ENCODE measurements at regions not wholly inside any gene's neighbourhood (a gene's known extent, or its start where the extent isn't known, plus 50 kb on each side); places are given as distances from the start of the nearest gene placed in this dataset.
"Not testable (repeated sequence)": the region's sequence is repeated elsewhere in the genome, so short reads cannot be mapped to it uniquely, and the experiment has no call there.

DNA sequence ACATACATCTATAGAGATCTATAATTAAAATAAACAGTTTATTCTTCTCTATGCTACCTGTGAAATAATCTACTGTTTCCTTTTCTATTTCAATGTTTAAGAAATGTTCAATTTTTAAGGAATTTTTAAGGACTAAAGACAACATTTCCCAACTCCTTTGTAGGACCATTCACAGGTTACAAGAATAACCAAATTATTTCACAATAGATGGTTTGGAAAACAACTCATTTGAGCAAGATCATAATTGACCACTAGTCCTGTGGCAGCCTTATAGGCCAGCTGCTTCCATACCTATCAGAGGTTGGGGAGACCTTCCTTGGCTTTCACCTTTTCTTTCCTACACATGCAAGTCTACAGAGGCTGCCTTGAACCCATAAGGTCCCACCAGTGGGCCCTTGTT lies 193.7 kb downstream of the TTC39B start:
- no peak for DNase-seq

DNA sequence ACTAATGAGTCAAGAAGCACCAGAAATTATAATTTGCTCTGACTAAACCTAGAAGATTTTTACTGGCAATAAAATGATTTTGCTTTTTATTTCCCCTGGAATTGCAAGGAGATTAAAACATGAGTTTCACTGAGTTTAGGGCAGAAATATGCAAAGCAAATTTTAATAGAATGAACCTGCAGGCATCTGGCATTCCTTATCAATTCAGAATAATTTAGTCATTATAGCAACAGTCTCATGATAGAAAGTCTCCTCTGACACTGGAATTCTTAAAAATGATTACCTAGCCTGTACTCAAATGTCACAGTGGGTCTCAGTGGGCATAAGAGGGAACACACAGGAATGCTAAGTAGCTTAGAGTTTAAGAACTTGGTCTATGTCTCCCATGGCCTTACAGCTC lies 195.9 kb downstream of the TTC39B start:
- DNase-seq: no peak

DNA sequence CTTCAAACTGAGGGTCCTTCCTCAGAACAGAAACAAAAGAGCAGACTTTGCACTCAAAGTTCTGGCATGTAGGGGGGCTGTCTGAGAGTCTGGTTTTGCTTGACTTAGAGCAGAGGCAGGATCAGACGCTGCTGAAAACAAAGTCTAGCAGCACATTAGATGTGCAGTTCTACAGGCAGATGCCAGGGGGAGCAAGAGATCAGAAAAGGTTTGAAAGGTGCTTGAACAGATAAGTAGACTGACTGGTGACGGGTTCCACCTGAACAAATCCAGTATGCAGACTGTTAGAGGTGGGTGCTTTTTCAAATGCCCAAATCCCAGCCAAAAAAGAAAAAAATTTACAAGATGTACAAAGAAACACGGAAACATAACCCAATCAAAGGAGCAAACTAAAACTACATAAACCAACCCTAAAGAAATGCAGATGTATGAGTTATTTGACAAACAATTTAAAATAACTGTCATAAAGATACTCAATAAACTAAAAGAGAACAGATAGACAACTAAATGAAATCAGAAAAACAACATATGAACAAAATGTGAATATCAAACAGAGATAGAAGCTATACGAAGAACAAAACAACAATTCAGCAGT lies 194.7 kb upstream of the FREM1 start:
- peak; percentile 16 to 57 for DNase-seq

DNA sequence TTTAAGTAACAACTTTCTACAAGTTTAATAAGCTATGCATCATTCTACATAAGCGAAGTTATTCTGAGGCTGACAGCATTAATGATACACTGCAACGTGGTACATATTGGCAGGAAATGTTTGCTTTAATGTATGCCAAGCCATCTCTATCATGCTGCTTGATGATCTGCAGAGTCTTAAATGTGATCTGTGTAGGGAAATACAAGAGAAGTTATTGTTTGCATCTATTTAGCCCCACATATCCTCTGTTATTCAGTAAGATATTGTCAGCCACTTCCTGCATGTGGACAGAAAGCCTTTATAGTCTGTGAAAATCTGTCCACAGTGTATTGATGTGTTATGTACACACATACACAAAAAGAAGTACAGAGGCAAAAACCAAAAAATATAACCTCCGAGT lies 193.1 kb upstream of the FREM1 start:
- no peak for DNase-seq

DNA sequence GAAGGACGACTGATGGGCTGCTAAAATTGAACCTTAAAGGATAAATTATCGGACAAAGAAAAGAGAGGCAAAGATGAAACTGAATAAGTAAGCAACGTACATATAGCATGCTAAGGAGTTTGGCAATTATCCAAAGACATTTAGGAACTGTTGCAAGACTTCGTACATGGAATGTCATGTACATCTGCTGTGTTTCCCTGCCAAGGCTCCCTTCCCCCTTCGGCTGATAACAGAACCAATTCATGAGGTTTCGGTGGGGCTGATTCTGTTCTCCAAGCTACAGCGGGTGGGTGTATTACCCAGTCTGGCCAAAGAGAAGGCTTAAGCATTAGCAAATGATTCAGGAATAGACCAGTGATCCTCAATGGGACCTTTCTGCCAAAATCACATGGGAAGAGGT lies 190.9 kb upstream of the FREM1 start:
- no peak for DNase-seq

DNA sequence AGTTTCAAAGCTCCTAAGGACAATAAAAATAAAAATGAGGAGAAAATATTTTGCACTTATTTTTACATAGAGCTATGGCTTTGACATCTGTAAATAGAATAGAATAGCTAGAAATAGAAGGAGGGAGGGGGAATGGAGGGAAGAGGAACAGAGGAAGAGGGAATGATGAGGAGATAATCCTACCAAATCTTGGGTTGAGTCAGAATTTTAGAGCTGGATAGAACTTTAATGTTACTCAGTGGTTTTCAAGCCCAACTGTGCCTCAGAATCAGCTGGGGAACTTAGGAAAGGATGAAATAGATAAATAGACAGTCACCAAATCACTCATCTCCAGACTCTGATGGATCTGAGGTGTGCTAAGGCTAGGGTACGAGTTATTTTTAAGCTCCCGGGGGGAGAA lies 190.3 kb upstream of the FREM1 start:
- no peak for DNase-seq

DNA sequence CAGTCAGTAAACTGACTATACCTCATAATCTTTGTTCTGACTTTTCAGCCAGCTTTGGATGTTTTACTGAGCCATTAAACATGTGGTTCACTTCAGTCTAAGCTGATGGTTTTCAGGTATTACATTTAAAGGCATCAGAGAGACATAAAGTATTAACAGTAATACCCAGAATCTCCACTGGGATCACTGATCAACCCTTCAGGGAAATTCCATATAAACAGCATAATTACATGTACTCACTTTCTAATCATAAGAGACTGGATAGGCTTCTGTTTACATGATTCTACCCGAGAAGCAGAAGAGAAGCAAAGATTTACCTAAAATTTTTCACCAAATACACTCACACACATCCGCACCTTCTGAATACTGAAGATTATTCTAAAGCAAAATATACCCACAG lies 186.7 kb upstream of the FREM1 start:
- no peak for DNase-seq

DNA sequence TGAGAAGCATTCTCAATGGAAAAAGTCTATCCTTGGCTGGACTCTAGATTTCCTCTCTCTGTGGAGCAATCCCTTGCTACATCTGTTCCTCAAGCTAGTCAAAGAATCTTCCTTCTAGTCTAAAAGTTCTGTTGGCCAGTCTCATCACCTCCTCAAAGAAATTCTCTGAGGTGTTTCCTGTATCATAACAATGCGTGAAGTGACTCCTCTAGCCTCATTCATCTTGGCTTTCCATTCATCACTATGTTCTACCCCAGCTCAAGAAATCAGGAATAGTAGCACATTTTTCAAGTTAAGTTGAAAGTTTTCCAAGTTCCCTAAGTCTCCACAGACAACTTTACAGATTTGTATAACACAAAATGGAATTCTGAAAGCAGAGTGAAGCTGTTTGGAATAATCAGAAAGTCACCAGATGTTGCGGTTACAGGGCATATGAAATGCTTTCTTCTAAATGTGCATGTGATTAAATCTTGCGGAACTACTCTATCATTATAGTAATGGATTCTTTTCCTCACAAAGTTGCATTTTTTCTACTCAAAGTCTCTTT lies 176.6 kb upstream of the FREM1 start:
- no peak for DNase-seq

DNA sequence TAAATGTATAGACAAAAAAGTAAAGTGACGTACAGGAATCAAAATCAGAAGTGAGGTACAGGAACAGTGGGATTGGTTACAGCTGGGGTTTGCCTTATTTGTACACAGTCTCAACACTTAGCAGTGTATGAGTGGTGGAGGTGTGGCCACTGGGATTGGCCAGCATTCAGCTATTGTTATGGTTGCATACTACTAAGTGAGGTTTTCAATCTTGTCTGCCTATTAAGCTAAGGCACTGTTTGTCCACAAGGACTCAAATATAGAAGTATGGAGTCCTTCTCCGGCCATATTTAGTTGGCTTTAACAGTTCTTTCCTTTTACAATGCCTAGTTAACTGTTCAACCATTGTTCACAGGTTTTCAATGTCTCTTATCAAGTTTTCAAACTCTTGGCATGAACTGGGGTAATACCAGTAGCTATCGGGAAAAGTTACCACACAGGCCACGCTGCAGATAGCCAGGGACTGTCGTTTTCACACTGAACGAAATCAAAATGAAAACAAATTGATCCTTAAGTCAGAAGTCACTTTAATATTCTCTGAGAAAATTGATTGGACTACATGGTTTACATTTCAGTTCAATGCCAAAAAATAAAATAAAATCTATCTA lies 176.0 kb upstream of the FREM1 start:
- DNase-seq: no peak

DNA sequence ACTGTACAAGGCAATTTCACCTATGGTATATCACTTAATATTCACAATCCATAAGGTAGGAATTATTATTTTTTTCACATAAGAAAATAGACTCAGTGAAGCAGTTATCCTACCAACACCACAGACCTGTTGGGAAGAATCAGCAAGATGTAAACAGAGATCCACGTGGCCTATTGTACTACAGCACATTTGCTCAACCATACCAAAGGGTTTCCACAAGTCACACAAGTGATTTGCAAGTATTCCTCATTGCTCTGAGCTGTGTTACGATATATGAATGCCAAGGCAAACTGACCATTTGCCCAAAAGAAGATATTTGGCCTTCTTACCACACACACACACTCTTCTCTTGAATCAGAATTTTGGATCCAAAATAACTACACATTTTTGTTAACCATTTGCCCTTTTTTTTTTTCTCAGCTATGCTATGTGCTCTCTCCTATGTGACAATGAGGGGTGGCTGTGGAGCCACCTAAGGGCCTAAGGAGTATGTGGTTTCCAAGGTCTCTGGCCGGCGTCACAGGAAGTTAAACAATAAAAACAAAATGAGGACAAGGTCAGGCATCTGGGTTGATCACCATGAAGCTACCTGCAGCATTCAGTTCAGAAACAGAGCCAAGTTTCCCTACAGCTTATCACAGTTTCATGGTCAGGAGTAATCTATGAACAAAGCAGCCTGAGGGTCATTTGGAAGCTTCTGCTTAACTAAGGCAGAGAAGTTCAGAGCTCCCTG lies 171.0 kb upstream of the FREM1 start:
- no peak for DNase-seq

DNA sequence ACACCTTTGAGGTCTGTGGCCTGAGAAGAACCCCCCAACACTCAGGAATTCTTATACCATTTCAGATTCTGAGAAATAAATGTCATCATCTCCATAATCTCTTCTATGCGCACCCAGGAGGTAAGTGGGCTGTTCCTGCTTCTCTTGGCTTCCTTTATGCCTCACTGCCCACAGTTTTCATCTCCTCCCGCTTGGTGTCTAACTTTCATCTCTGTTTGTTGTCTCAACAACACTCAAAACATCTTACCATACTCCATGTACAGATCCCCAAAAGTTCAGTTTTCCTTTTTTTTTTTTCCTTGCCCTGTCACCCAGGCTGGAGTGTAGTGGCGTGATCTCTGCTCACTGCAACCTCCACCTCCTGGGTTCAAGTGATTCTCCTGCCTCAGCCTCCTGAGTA lies 170.2 kb upstream of the FREM1 start:
- no peak for DNase-seq

DNA sequence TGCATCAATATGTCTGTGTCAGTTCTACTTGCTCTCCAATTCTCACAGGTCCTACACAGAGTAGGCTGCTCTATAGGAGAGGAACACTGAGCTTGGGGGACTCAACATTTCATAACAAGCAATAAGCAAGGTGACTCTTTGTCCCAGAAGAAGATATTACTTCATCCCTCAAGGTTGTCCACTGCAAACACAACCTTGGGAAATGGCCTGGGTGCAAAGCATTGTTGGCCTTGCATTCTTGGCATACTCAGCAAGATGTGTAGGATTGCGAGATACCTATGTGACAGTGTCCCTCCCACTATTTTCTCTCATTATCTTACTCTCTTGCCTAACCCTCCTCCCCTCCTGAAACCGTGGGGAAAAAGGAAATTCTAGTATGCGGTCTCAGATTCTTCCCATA lies 169.8 kb upstream of the FREM1 start:
- no peak for DNase-seq

DNA sequence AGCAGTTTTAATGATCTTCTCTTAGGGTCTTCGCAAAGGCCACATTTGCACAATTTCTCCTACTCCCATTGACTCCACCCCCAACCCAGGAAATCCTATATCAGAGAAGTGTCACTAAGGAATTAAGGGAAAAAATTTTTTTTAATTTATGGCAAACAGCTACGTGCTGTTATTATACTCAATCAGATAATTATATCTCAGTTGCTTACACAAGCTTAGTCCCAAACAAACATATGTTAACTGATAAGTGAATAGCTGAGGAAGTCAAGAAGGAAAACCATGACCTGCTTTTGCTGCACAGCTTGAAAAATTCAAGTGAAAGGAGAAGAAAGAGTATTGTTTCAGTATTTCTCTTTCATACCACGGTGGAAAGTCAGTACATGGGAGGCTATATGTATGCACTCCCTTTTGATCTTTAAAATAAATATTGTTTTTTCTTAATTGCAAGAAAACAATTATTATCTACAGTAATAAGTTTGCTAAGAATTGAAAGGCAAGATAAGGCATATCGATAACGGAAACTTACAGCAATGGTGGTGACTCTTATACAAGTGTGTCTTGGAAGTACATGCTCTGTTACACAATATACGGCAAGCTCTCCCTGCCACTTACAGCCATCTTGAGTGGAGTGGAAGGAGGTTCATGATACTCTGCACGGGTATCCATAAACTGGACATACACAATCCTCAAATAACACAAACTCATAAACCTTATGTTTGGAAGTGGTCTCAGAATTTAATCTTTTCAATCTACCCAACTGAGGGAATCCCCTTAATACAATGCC lies 167.9 kb upstream of the FREM1 start:
- DNase-seq: no peak

DNA sequence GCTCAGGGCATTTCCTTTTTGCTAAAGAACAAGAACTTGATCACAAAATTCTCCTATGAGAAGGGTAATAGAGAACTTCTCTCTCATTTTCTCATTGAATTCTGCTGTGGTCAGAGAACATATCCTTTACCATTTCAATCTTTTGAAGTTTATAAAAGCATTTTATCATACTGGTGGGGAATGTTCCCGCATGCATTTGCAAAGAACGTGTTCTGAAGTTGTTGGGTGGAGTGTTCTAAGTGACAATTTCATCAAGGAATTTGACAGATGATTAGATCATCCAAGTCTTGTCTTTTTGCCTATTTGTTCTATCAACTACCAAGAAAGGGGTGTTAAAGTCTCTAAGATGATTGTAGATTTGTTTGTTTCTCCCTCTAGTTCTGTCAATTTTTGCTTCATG lies 163.4 kb upstream of the FREM1 start:
- DNase-seq: no peak

DNA sequence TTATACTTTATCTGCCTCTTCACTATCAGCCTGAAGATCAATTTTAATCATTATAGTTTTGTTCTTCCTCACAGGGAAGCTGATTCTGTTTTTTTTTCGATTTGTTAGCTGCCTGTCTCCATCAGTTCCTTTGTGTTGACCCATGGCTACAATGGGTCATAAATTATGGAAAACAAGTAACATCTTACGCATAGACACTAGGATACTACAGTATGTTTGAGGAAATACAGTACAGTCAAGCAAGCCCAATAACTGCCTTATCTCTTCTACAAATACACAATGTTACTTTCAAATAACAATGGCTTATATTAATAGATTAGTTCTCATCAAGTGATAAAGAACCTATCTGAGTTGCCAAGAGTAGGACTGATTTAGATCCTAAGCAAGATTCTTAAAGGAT lies 160.5 kb upstream of the FREM1 start:
- no peak for DNase-seq

DNA sequence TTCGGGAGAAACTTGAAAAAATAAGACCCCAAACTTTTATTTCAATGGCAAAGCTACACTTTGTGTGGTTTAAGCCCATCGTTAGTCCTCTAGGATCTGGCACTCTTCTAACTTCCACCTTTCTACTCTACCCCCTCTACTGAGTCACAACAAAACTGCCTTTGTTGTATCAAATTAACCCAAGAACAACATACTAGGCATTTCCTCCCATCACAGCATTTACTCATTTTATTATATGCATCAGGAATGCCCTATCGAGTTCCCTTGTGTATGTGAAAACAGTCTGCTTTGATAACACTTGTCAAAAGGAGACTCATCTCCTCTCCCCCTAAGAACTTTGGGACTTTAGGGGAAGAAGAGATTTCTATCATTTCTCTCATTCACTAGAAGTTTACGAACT lies 158.9 kb upstream of the FREM1 start:
- DNase-seq: no peak

DNA sequence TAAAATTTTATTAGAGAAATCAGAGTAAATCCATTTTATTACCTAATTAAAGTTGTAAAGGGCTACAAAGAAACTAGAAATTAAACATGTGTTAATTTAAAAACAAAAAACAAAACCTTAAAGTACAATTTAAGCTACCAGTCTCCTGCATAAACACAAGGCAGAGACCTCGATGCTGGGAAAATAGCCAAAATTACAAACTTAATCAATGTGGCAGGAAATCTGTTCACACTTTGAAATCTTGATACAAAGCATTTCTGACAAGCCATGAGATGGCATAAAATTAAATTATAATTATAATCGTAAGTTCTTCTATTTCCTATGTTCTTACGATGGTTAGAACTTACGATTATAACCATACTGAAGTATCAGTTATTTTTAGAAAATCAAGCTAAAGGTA lies 158.0 kb upstream of the FREM1 start:
- no peak for DNase-seq

DNA sequence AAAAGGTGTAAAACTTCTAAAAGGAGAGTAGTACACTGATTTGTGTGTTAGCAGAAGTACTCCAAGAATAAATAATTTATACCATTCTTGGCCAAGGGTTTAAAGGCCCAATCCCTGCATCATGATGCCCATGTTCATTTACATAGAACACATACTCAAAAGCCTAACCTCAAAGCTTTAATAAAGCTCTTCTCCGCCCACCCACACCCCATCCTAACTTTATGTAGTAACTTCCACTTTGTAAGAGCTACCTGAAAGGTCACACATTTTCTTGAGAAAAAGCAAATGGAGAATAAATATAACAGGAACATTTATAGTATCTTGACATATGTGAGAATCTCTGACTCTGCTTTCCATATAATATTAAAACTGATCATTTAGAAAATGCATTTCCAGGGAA lies 148.8 kb upstream of the FREM1 start:
- no peak for DNase-seq

DNA sequence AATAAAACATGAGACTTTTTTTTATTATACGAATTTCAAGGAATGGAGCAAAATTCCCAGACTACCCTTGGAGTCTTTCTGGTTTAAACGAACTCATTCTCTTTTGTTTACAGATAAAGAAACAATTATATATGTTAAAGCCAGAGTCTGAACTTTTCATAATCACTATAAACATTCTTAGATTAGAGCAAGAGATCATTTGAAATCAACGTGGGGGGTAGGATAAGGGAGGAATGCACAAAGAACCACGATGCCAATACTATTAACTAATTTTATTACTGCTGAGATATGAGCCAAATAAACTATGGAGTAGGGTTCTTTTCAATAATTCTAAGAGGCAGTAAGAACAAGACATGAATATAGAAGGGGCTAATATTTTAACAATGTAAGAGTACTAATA lies 148.0 kb upstream of the FREM1 start:
- DNase-seq: no peak

DNA sequence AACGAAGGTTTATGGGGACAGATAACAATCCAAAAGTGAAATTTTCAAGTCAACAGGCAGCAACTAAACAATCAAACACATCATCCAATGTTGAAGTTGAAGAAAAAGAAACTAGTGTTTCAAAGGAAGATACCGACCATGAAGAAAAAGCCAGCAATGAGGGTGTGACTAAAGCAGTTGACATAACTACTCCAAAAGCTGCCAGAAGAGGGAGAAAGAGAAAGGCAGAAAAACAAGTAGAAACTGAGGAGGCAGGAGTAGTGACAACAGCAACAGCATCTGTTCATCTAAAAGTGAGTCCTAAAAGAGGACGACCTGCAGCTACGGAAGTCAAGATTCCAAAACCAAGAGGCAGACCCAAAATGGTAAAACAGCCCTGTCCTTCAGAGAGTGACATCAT lies 145.1 kb upstream of the FREM1 start:
- DNase-seq: not testable (repeated sequence)

DNA sequence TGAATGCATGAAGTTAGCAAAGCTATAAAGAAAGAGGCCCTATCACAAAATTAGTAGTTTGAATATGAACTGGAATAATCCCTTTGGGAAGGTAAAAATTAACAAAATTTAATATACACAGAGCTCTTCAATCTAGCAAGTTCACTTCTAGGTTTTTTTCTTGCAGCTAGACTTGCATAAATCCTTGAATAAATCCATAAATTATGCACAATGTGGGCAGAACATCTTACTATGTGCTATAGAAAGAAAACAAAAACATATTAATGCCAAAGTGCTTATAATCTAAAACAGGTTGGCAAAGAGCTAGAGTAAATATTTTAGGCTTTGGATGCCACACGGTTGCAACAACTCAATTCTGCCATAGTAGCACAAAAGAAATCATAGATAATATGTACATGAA lies 138.5 kb upstream of the FREM1 start:
- no peak for DNase-seq

DNA sequence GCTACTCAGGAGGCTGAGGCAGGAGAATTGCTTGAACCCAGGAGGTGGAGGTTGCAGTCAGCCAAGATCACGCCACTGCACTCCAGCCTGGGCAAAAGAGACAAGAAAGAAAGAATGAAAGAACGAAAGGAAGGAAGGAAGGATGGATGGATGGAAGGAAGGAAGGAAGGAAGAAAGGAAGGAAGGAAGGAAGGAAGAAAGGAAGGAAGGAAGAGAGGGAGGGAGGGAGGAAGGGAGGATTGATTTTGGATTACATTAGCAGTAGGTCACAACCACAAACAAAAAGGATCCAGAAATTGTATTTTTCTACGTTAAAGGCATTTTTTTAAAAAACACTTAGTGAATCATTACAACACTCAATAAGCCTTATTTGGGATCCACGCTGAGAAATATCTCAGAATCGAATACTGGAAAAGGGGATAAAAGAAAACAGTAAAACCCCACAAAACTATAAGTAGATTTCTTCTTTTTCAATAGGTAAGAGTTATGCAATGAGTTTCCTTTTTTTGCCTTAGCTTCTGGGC lies 136.9 kb upstream of the FREM1 start:
- DNase-seq: no peak

DNA sequence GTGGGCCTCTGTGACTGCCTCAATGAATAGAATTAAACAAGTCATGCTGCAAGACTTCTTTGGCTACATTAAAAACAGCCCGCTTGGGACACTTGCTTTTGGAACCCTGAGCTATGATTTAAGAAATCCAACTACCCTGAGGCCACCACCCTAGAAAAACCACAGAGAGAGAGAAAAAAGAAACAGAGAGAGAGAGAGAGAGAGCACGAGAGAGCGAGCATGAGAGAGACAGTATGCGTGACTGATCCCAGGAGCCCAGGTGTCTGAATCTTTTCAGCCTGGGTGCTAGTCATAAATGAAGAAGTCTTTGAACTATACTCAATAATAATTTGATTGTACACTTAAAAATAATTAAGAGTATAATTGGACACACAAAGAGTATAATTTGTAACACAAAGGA lies 123.1 kb upstream of the FREM1 start:
- DNase-seq: no peak
